IMR-90 (cell line): ENCODE measurements at regions not wholly inside any gene's neighbourhood (a gene's known extent, or its start where the extent isn't known, plus 50 kb on each side); places are given as distances from the start of the nearest gene placed in this dataset.

Source experiments
- ATAC-seq: fragments of 200-7000 bp; cut with Tn5 transposase; 2 replicates; pipeline ENCODE4 v1.9.1; 2020; ENCODE audit warnings: low read depth, mild to moderate bottlenecking, moderate library complexity
- BruUV-seq: library from RNA; stranded (reverse); fragments of 400-500 nt; replicated peaks from 2 replicates; lab custom pipeline; 2021; lab: Mats Ljungman, UMichigan
- CTCF ChIA-PET: fragments of 300-600 bp; formaldehyde crosslinking; extraction: SDS; loops from one replicate; lab custom pipeline; 2021; ENCODE audit warnings: antibody characterized with exemption; lab: Yijun Ruan, JAX
- POLR2A ChIA-PET: fragments of 300-600 bp; sonication (Branson Sonifier 250); formaldehyde crosslinking; loops from one replicate; lab custom pipeline; 2022; ENCODE audit warnings: antibody characterized with exemption; ENCODE audit not compliant: unreplicated experiment; lab: Charles Lee
- DNase-seq: peaks from one replicate; pipeline ENCODE4 v3.0.0; 2013
- H2AFZ ChIP-seq: replicated peaks from 2 replicates; pipeline ENCODE3; 2013; ENCODE audit warnings: low read length, mild to moderate bottlenecking; ENCODE audit not compliant: poor library complexity
- H2AK5ac ChIP-seq: 2 replicates; pipeline ENCODE4 v1.6.1; 2013; ENCODE audit warnings: low read depth, low read length, inconsistent platforms
- H2AK9ac ChIP-seq: replicated peaks from 2 replicates; pipeline ENCODE3; 2013; ENCODE audit warnings: mild to moderate bottlenecking, low read depth, low read length, moderate library complexity; ENCODE audit not compliant: poor library complexity
- H2BK120ac ChIP-seq: 2 replicates; pipeline ENCODE4 v1.6.1; 2013; ENCODE audit warnings: low read depth, low read length, inconsistent platforms
- H2BK15ac ChIP-seq: 3 replicates; pipeline ENCODE4 v1.6.1; 2013; ENCODE audit warnings: low read depth, low read length, inconsistent platforms
- H2BK20ac ChIP-seq: 2 replicates; pipeline ENCODE4 v1.6.1; 2013; ENCODE audit warnings: low read depth, mild to moderate bottlenecking, inconsistent platforms, low read length, moderate library complexity
- H2BK5ac ChIP-seq: 2 replicates; pipeline ENCODE4 v1.6.1; 2013; ENCODE audit warnings: mild to moderate bottlenecking, low read depth, low read length, inconsistent platforms; ENCODE audit not compliant: poor library complexity, severe bottlenecking
- H3K14ac ChIP-seq: replicated peaks from 2 replicates; pipeline ENCODE4 v1.6.1; 2013; ENCODE audit warnings: low read depth, low read length, inconsistent platforms
- H3K18ac ChIP-seq: 2 replicates; pipeline ENCODE4 v1.6.1; 2013; ENCODE audit warnings: low read depth, low read length, control low read depth
- H3K23ac ChIP-seq: 2 replicates; pipeline ENCODE4 v1.6.1; 2013; ENCODE audit warnings: low read depth, low read length, inconsistent platforms
- H3K27ac ChIP-seq: 2 replicates; pipeline ENCODE4 v1.5.1; 2013; ENCODE audit warnings: mild to moderate bottlenecking, control low read depth, low read length; ENCODE audit not compliant: insufficient read depth
- H3K27me3 ChIP-seq: 2 replicates; pipeline ENCODE4 v1.6.1; 2013; ENCODE audit warnings: low read length; ENCODE audit not compliant: control insufficient read depth, insufficient read depth
- H3K36me3 ChIP-seq: 2 replicates; pipeline ENCODE4 v1.6.1; 2013; ENCODE audit warnings: low read length, mixed read lengths; ENCODE audit not compliant: control insufficient read depth, insufficient read depth
- H3K4ac ChIP-seq: 2 replicates; pipeline ENCODE4 v1.6.1; 2013; ENCODE audit warnings: low read depth, low read length, inconsistent platforms
- H3K4me1 ChIP-seq: 2 replicates; pipeline ENCODE4 v1.6.1; 2013; ENCODE audit warnings: low read length, mixed read lengths; ENCODE audit not compliant: control insufficient read depth, insufficient read depth
- H3K4me2 ChIP-seq: 2 replicates; pipeline ENCODE4 v1.6.1; 2013; ENCODE audit warnings: low read depth, mild to moderate bottlenecking, control low read depth, low read length, moderate library complexity
- H3K4me3 ChIP-seq: 2 replicates; pipeline ENCODE4 v1.5.1; 2013; ENCODE audit warnings: low read depth, mild to moderate bottlenecking, control low read depth, low read length, moderate library complexity; ENCODE audit not compliant: insufficient read depth
- H3K56ac ChIP-seq: 2 replicates; pipeline ENCODE4 v1.6.1; 2013; ENCODE audit warnings: low read length, inconsistent platforms; ENCODE audit not compliant: insufficient read depth; ENCODE audit errors: extremely low read depth
- H3K79me1 ChIP-seq, 2 experiments: 2 replicates each; pipeline ENCODE4 v1.6.1; 2013; ENCODE audit warnings: low read length in 2 of 2, inconsistent platforms in 1 of 2, low read depth in 1 of 2
- H3K9ac ChIP-seq: 2 replicates; pipeline ENCODE4 v1.6.1; 2013; ENCODE audit warnings: low read depth, low read length, control low read depth
- H3K9me1 ChIP-seq: 2 replicates; pipeline ENCODE4 v1.6.1; 2013; ENCODE audit warnings: low read length, inconsistent platforms; ENCODE audit not compliant: insufficient read depth
- H3K9me3 ChIP-seq: 2 replicates; pipeline ENCODE4 v1.6.1; 2013; ENCODE audit warnings: low read length; ENCODE audit not compliant: control insufficient read depth, insufficient read depth
- H4K20me1 ChIP-seq: 2 replicates; pipeline ENCODE4 v1.6.1; 2013; ENCODE audit warnings: low read length, inconsistent platforms; ENCODE audit not compliant: insufficient read depth
- H4K5ac ChIP-seq: 2 replicates; pipeline ENCODE4 v1.6.1; 2013; ENCODE audit warnings: mild to moderate bottlenecking, low read depth, low read length, control low read depth
- H4K8ac ChIP-seq, 2 experiments: 2 replicates each; pipeline ENCODE4 v1.6.1; 2013; ENCODE audit warnings: low read depth in 2 of 2, low read length in 2 of 2, control low read depth in 1 of 2, inconsistent platforms in 1 of 2
- H4K91ac ChIP-seq: 2 replicates; pipeline ENCODE4 v1.6.1; 2013; ENCODE audit warnings: low read depth, low read length, inconsistent platforms; ENCODE audit not compliant: insufficient read depth
- BHLHE40 ChIP-seq: fragments of 150-350 bp; IDR thresholded peaks from 2 replicates; pipeline ENCODE4 v1.6.1; 2016; ENCODE audit warnings: mild to moderate bottlenecking, low read depth, low read length
- CEBPB ChIP-seq: IDR thresholded peaks from 2 replicates; pipeline ENCODE4 v1.6.1; 2012; ENCODE audit warnings: low read depth, low read length, improper control_type of control experiment
- CHD1 ChIP-seq: IDR thresholded peaks from 2 replicates; pipeline ENCODE4 v1.6.1; 2012; ENCODE audit warnings: low read depth, low read length, improper control_type of control experiment
- CTCF ChIP-seq: conservative IDR thresholded peaks from 2 replicates; pipeline ENCODE4 v1.5.1; 2012; ENCODE audit warnings: mild to moderate bottlenecking, low read depth, low read length, improper control_type of control experiment
- FOS ChIP-seq: fragments of 150-350 bp; IDR thresholded peaks from 2 replicates; pipeline ENCODE4 v1.6.1; 2016; ENCODE audit warnings: low read depth, low read length
- MAFK ChIP-seq: IDR thresholded peaks from 2 replicates; pipeline ENCODE4 v1.6.1; 2012; ENCODE audit warnings: low read depth, low read length, improper control_type of control experiment
- MXI1 ChIP-seq: IDR thresholded peaks from 2 replicates; pipeline ENCODE4 v1.6.1; 2012; ENCODE audit warnings: low read depth, mild to moderate bottlenecking, low read length, moderate library complexity, borderline replicate concordance
- NFE2L2 ChIP-seq: fragments of 150-350 bp; IDR thresholded peaks from 2 replicates; pipeline ENCODE4 v1.6.1; 2016; ENCODE audit warnings: low read depth, mild to moderate bottlenecking, low read length
- RAD21 ChIP-seq: IDR thresholded peaks from 2 replicates; pipeline ENCODE4 v1.6.1; 2012; ENCODE audit warnings: low read length, improper control_type of control experiment
- RCOR1 ChIP-seq: IDR thresholded peaks from 2 replicates; pipeline ENCODE4 v1.6.1; 2012; ENCODE audit warnings: mild to moderate bottlenecking, low read length, improper control_type of control experiment; ENCODE audit not compliant: insufficient replicate concordance
- RFX5 ChIP-seq: IDR thresholded peaks from 2 replicates; pipeline ENCODE4 v1.8.0; 2012; ENCODE audit warnings: low read depth, mild to moderate bottlenecking, low read length, moderate library complexity
- SMC3 ChIP-seq: fragments of 150-350 bp; IDR thresholded peaks from 2 replicates; pipeline ENCODE4 v1.6.1; 2016; ENCODE audit warnings: low read depth, mild to moderate bottlenecking, antibody characterized with exemption, low read length, moderate library complexity
- USF2 ChIP-seq: fragments of 150-350 bp; IDR thresholded peaks from 2 replicates; pipeline ENCODE4 v1.6.1; 2017; ENCODE audit warnings: mild to moderate bottlenecking, antibody characterized with exemption, low read length, low read depth
- WGBS, 2 experiments: methylation state at CpG; one replicate each; pipeline versions ENCODE4 v1.1.5 to v1.1.7; 2013; ENCODE audit warnings: missing lambda C conversion rate in 2 of 2; ENCODE audit not compliant: insufficient read length in 1 of 2; ENCODE audit errors: extremely low coverage in 2 of 2; 5-methylcytosine and 5-hydroxymethylcytosine counted together
- dilution Hi-C: fragments of 300-500 bp; cut with HindIII; formaldehyde crosslinking; loops from one replicate; pipeline ENCODE4 v1.14.3; 2018; ENCODE audit warnings: low sequenced_read_pairs; ENCODE audit not compliant: unreplicated experiment
- in situ Hi-C: fragments of 300-500 bp; cut with MboI; formaldehyde crosslinking; loops from 3 replicates; pipeline ENCODE4 v1.14.3; 2019; ENCODE audit warnings: low sequenced_read_pairs, inconsistent platforms, mixed read lengths
- intact Hi-C: fragments of 100-400 bp; cut with micrococcal nuclease; formaldehyde crosslinking; loops from 2 replicates; pipeline ENCODE4 v1.10.0; 2022

- Histone ChIP-seq H3K9ac (no peak overlapping the region), H4K20me1 (no peaks in the 10 kb centered on the region), H4K91ac (no peak overlapping the region), H2BK20ac (no peak overlapping the region), H4K8ac (0 out of 4 replicates have a peak overlapping the region, but pooled peaks of 1 of the 2 experiments have one; percentile 21), H3K27me3 (0 out of 2 replicates have a peak, but pooled peaks cover 2% of the 10 kb centered on the region), H3K4me1 (peaks cover 4% of the 10 kb centered on the region; the same call in 1 of the 2 replicates), H3K23ac (no peak overlapping the region), H2AK5ac (no peak overlapping the region), H3K18ac (peak overlapping the region; percentile 85), H2BK5ac (no peak overlapping the region), H2AFZ (no peak overlapping the region), H3K27ac (peak overlapping the region; percentile 66; the same call in 1 of the 2 replicates), H3K14ac (peak overlapping the region; percentile 70; the same call in 1 of the 2 replicates), H3K4me3 (no peak overlapping the region), H3K4ac (no peak overlapping the region), H4K5ac (peak overlapping the region; percentile 70), H3K9me3 (no peaks in the 10 kb centered on the region; the same call in 1 of the 2 replicates), H2BK15ac (0 out of 3 replicates have a peak overlapping the region, but pooled peaks have one; percentile 36), H3K4me2 (no peak overlapping the region), H2BK120ac (no peak overlapping the region), H3K36me3 (no peaks in the 10 kb centered on the region), H3K56ac (no peak overlapping the region), H2AK9ac (no peak overlapping the region), H3K79me1 (no peaks in the 10 kb centered on the region), H3K9me1 (no peaks in the 10 kb centered on the region)
- no CpG with 5 or more reads among the region's 3 CpGs for WGBS, 2 experiments
- ChIA-PET POLR2A (no interaction called here), CTCF (no interaction called here)
- no TSS peak for BruUV-seq
- TF ChIP-seq CEBPB (no peak), NFE2L2 (no peak), BHLHE40 (no peak), RCOR1 (no peak), CTCF (no peak), MXI1 (no peak), RAD21 (no peak), USF2 (no peak), CHD1 (no peak), RFX5 (no peak), FOS (no peak), SMC3 (no peak), MAFK (no peak)
- in situ Hi-C loops: no loop called here
- intact Hi-C loops: no loop called here
- DNase-seq: peak; percentile 84
- dilution Hi-C loops: no loop called here
- ATAC-seq: peak; percentile 60
These were observed 74.3 kb upstream of the GUCY1A1 start for GRCh38 chr4:155592179-155592937.
